GM21576 (cell line): ENCODE measurements at regions not wholly inside any gene's neighbourhood (a gene's known extent, or its start where the extent isn't known, plus 50 kb on each side); places are given as distances from the start of the nearest gene placed in this dataset.

Experiments
- ATAC-seq: cut with Tn5 transposase; IDR thresholded peaks from one replicate; pipeline ENCODE4 v1.9.1; 2021; ENCODE audit warnings: mild to moderate bottlenecking, moderate library complexity; ENCODE audit not compliant: unreplicated experiment

DNA sequence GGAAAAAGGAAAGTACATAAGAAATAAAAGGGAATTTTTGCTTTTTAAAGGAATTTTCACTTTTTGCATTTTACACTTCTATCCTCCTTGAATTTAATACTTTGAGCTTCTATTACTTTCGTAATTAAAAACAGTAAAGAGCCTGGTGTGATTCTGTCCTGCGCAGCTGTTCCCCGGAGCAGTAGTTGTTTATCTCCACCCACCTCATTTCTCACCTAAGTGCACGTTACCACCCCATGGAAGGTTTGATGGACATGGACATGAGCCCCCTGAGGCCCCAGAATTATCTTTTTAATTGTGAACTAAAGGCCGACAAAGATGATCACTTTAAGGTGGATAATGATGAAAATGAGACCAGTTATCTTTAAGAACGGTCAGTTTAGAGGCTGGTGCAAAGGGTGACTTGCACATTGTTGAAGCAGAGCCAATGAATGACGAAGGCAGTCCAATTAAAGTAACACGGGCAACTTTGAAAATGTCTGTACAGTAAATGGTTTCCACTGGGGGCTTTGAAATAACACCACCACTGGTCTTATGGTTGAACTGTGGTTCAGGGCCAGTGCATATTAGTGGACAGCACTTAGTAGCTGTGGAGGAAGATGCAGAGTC lies 52.1 kb upstream of the TEX13D start:
- ATAC-seq = no peak

DNA sequence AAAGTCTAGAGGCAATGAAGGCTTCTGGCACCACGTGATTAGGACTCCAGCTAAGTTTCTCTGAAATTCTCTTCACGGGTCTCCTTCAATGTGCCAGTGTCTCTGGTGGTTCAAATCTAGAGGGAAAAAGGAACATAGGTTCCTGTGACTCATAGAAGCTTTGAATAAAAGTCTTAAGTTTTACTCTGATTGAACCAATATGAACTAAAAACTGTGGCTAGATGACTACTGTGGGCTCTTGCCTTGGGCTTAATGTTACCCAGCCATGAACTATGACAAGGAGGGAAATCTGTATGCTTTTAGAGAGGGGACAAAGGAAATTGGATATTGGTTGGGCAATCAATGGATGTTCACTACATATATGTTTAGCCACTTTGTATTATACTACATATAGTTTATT lies 49.9 kb upstream of the TEX13D start:
- no peak for ATAC-seq
